Mucosa of descending colon (tissue), 3 donors: ENCODE measurements at regions not wholly inside any gene's neighbourhood (a gene's known extent, or its start where the extent isn't known, plus 50 kb on each side); places are given as distances from the start of the nearest gene placed in this dataset.

Source experiments
- ATAC-seq: fragments of 200-7000 bp; cut with Tn5 transposase; one replicate; pipeline ENCODE4 v1.9.1; 2020; ENCODE audit warnings: mild to moderate bottlenecking, moderate library complexity
- DNase-seq, 3 donors: peaks; one replicate each; pipeline ENCODE4 v3.0.0-alpha.2; 2020
- H3K36me3 ChIP-seq: fragments of 200-600 bp; one replicate; pipeline ENCODE4 v1.8.0; 2021; ENCODE audit warnings: low read depth, mild to moderate bottlenecking
- H3K4me1 ChIP-seq: fragments of 200-600 bp; one replicate; pipeline ENCODE4 v1.8.0; 2021; ENCODE audit warnings: low read depth, mild to moderate bottlenecking
- H3K4me3 ChIP-seq: fragments of 200-600 bp; one replicate; pipeline ENCODE4 v1.8.0; 2021; ENCODE audit warnings: mild to moderate bottlenecking
- H3K9me3 ChIP-seq: fragments of 200-600 bp; one replicate; pipeline ENCODE4 v1.8.0; 2021; ENCODE audit warnings: mild to moderate bottlenecking
- CTCF ChIP-seq: fragments of 200-600 bp; IDR thresholded peaks from one replicate; pipeline ENCODE4 v1.8.0; 2022; ENCODE audit warnings: antibody characterized with exemption, mild to moderate bottlenecking
- intact Hi-C, 2 donors: fragments of 100-400 bp; cut with DNase I in 1 of 2; cut with micrococcal nuclease in 1 of 2; formaldehyde crosslinking; loops; one replicate each; pipeline versions ENCODE4 v1.11.0 to v1.11.1; 2022; cut with DNase I, micrococcal nuclease
- donor health status: DM: no; HTN: no; CAD: no; lungs with moderate emphysema.
- donor health status: DM: no; HTN: no; CAD: no.
- donor health status: DM: no; HTN: yes; CAD: no.

- intact Hi-C loops, result no loop called here
- Histone ChIP-seq H3K36me3 (no peaks in the 10 kb centered on the region), H3K9me3 (no peaks in the 10 kb centered on the region), H3K4me3 (no peak overlapping the region), H3K4me1 (no peaks in the 10 kb centered on the region)
- DNase-seq, result no peak
- no peak for TF ChIP-seq CTCF
- no peak for ATAC-seq
These were observed 132.3 kb upstream of the PWP1 start for GRCh38 chr12:107553211-107553765.

DNA sequence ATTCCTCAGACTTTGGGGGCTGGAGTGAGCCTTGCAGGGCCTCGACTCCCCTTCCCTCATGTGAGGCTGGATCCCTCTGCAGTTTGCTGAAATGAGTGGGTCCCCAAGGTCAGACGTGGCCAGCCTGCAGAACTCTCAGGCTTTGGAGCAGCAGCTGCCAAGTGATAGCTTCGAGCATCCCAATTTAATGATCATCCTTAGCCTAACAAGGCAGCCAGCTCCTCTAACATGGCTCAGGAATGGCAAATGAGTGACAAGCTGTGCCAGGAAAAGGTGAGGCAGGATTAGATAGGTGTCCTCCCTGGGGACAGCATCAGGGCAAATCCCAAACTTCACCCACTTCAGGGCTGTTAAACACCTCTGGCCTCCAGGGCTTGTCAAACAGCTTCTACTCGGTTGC is 130.7 kb upstream of the PWP1 start:
- Histone ChIP-seq H3K9me3 (no peaks in the 10 kb centered on the region), H3K36me3 (no peaks in the 10 kb centered on the region), H3K4me3 (no peak overlapping the region), H3K4me1 (no peaks in the 10 kb centered on the region)
- intact Hi-C loops, result no loop called here
- TF ChIP-seq CTCF, result no peak
- ATAC-seq (no peak), DNase-seq (no peak)

DNA sequence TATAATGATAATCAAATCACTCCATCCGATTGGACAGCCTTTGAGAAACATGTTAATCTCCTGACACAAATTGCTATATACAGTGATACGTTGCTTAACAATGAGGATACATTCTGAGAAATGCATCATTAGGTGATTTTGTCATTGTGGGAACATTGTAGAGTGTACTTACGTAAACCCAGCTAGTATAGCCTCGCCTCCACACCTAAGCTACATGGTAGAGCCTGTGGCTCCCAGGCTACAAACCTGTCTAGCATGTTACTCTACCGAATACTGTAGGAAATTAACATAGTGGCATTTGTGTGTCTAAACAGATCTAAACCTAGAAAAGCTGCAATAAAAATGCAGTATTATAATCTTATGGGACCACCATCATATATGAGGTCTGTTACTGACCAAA is 128.6 kb upstream of the PWP1 start:
- Histone ChIP-seq H3K9me3 (no peaks in the 10 kb centered on the region), H3K4me1 (no peaks in the 10 kb centered on the region), H3K36me3 (no peaks in the 10 kb centered on the region), H3K4me3 (no peak overlapping the region)
- intact Hi-C loops, result no loop called here
- DNase-seq, result no peak
- TF ChIP-seq CTCF, result no peak
- ATAC-seq, result no peak

- H3K4me1 ChIP-seq, result no peaks in the 10 kb centered on the region
- no peaks in the 10 kb centered on the region for H3K9me3 ChIP-seq
- DNase-seq (no peak), ATAC-seq (no peak)
- intact Hi-C loops, result no loop called here
- H3K36me3 ChIP-seq, result no peaks in the 10 kb centered on the region
- H3K4me3 ChIP-seq, result no peak overlapping the region
- no peak for TF ChIP-seq CTCF
These were observed 128.0 kb upstream of the PWP1 start for GRCh38 chr12:107557589-107558100.

GRCh38 chr12:107558141-107558815 is 127.3 kb upstream of the PWP1 start:
- Histone ChIP-seq H3K4me1 (no peaks in the 10 kb centered on the region), H3K9me3 (no peaks in the 10 kb centered on the region), H3K36me3 (no peaks in the 10 kb centered on the region), H3K4me3 (no peak overlapping the region)
- ATAC-seq (no peak), DNase-seq (no peak)
- TF ChIP-seq CTCF, result no peak
- intact Hi-C loops, result no loop called here
